Heart right ventricle (tissue), 16 donors: ENCODE measurements at regions not wholly inside any gene's neighbourhood (a gene's known extent, or its start where the extent isn't known, plus 50 kb on each side); places are given as distances from the start of the nearest gene placed in this dataset.

Experiments
- ATAC-seq, 8 donors: fragments of 200-7000 bp; cut with Tn5 transposase; one replicate each; pipeline ENCODE4 v1.9.1; 2020; ENCODE audit warnings: mild to moderate bottlenecking in 8 of 8, moderate library complexity in 8 of 8, moderate number of reproducible peaks in 1 of 8
- DNase-seq, 2 donors: peaks; one replicate each; pipeline ENCODE4 v3.0.0-alpha.2; 2020
- H3K27ac ChIP-seq, 10 donors: fragments of 200-600 bp; sonication (generic) in 2 of 10; one replicate each; pipeline versions ENCODE4 v1.5.0 to v1.8.0; 2020 to 2022; ENCODE audit warnings: mild to moderate bottlenecking in 3 of 10
- H3K27me3 ChIP-seq, 7 donors: fragments of 200-600 bp; one replicate each; pipeline ENCODE4 v1.8.0; 2021 to 2022; ENCODE audit warnings: mild to moderate bottlenecking in 2 of 7
- H3K36me3 ChIP-seq, 9 donors: fragments of 200-600 bp; sonication (generic) in 1 of 9; one replicate each; pipeline versions ENCODE4 v1.5.0 to v1.8.0; 2020 to 2022; ENCODE audit warnings: mild to moderate bottlenecking in 2 of 9
- H3K4me1 ChIP-seq, 9 donors: fragments of 200-600 bp; sonication (generic) in 1 of 9; one replicate each; pipeline versions ENCODE4 v1.5.0 to v1.8.0; 2020 to 2022; ENCODE audit warnings: mild to moderate bottlenecking in 4 of 9
- H3K4me3 ChIP-seq, 10 donors: fragments of 200-600 bp; sonication (generic) in 2 of 10; one replicate each; pipeline versions ENCODE4 v1.5.0 to v1.8.0; 2020 to 2022; ENCODE audit warnings: mild to moderate bottlenecking in 7 of 10, moderate library complexity in 2 of 10
- H3K9me3 ChIP-seq, 11 donors: fragments of 200-600 bp in 10 of 11; sonication (generic) in 2 of 11; one replicate each; pipeline versions ENCODE4 v1.5.0 to v1.8.0; 2013 to 2022; ENCODE audit warnings: mild to moderate bottlenecking in 2 of 11, control low read depth in 1 of 11, moderate library complexity in 1 of 11
- CTCF ChIP-seq, 9 donors: fragments of 200-600 bp; sonication (generic) in 2 of 9; IDR thresholded peaks; one replicate each; pipeline versions ENCODE4 v1.5.0 to v1.8.0; 2021 to 2022; ENCODE audit warnings: antibody characterized with exemption in 9 of 9, mild to moderate bottlenecking in 5 of 9, moderate library complexity in 1 of 9
- WGBS, 2 donors: extraction: QIAGEN DNeasy Blood & Tissue Kit; methylation state at CpG; one replicate each; pipeline ENCODE4 v1.1.7; 2013; ENCODE audit warnings: inconsistent platforms in 1 of 2; 5-methylcytosine and 5-hydroxymethylcytosine counted together
- intact Hi-C, 10 donors: fragments of 100-400 bp; cut with DNase I; formaldehyde crosslinking; loops; one replicate each; pipeline versions ENCODE4 v1.11.1 to v1.14.2; 2022
- donor health status: Arrhythmogenic right ventricular cardiomyopathy.
- donor health status: ischemic (EF 13 %, LVEDD 7.1; RV severe dilation, severe dysfunction).
- donor health status: healthy with polysubstance abuse.
- donor health status: DM: no; HTN: yes; CAD: no.
- donor health status: DM: no; HTN: no; CAD: no.
- donor health status: ischemic (EF 25% LVEDD 6.9; RV normal size, moderate dysfunction).
- donor health status: ischemic (EF 25% LVEDD 5.7; RV mildly dilated, moderate dysfunction).
- donor health status: healthy.
- donor health status: DM: yes; HTN: yes; CAD: no.
- donor health status: Ischemic cardiomyopathy.
- donor health status: ischemic (EF 35%, LVEDD 5.7; RV mildly dilated, moderate dysfunction).
- donor health status: nonischemic (EF 11% LVEDD 7.7; RV severe dilation, severe dysfunction).
- donor health status: DM: yes; HTN: yes; CAD: no.
- donor health status: PGD.
- donor health status: ischemic (EF 29% LVEDD 5.4; RV normal size, mild dysfunction).
- donor health status: nonischemic (EF 23%, LVEDD 6.1; RV moderate dilation, normal function).

- intact Hi-C loops, result no loop called here
- 89 to 94% methylated on average over 6 of the region's 6 CpGs for WGBS, 2 donors
- DNase-seq (no peak), ATAC-seq (no peak)
- H3K36me3 ChIP-seq, result no peaks in the 10 kb centered on the region
- peaks cover 0 to 6% (median 0%) of the 10 kb centered on the region in 9 donors for H3K4me1 ChIP-seq
- peaks cover 0 to 21% (median 14%) of the 10 kb centered on the region in 7 donors for H3K27me3 ChIP-seq
- no peak overlapping the region for H3K27ac ChIP-seq
- no peak for TF ChIP-seq CTCF (IDR thresholded peaks at IDR 0.05)
- H3K9me3 ChIP-seq, result no peaks in the 10 kb centered on the region
- H3K4me3 ChIP-seq, result no peak overlapping the region
These were observed 182.4 kb downstream of the UACA start for GRCh38 chr15:70580958-70581357.

- ATAC-seq, result no peak
- intact Hi-C loops, result no loop called here
- H3K4me1 ChIP-seq, result peaks cover 0 to 6% (median 0%) of the 10 kb centered on the region in 9 donors
- no peak overlapping the region for H3K27ac ChIP-seq
- H3K9me3 ChIP-seq, result no peaks in the 10 kb centered on the region
- no peak overlapping the region for H3K4me3 ChIP-seq
- H3K36me3 ChIP-seq, result no peaks in the 10 kb centered on the region
- peaks cover 0 to 16% (median 9%) of the 10 kb centered on the region in 7 donors for H3K27me3 ChIP-seq
- WGBS, 2 donors, result 67 to 73% methylated on average over 10 of the region's 10 CpGs
- TF ChIP-seq CTCF (IDR thresholded peaks at IDR 0.05), result no peak
- no peak for DNase-seq
These were observed 183.1 kb downstream of the UACA start for GRCh38 chr15:70580286-70580685.

GRCh38 chr15:70579766-70580165, 183.6 kb downstream of the UACA start:
- WGBS, 2 donors, result 68% methylated on average over 3 of the region's 3 CpGs
- no peaks in the 10 kb centered on the region for H3K9me3 ChIP-seq
- no peaks in the 10 kb centered on the region for H3K36me3 ChIP-seq
- H3K27me3 ChIP-seq, result peaks cover 0 to 11% (median 4%) of the 10 kb centered on the region in 7 donors
- no peak overlapping the region for H3K4me3 ChIP-seq
- TF ChIP-seq CTCF (IDR thresholded peaks at IDR 0.05), result no peak
- H3K27ac ChIP-seq, result no peak overlapping the region
- H3K4me1 ChIP-seq, result peaks cover 0 to 4% (median 0%) of the 10 kb centered on the region in 9 donors
- ATAC-seq (no peak), DNase-seq (no peak)
- intact Hi-C loops, result loop anchor here in 2 of 10 donors (10.0 kb wide), 1 partner anchor 235 kb away; no protein-coding TSS in a partner anchor

GRCh38 chr15:70578196-70578595, 185.2 kb downstream of the UACA start:
- Histone ChIP-seq H3K9me3 (peaks cover 0 to 3% (median 0%) of the 10 kb centered on the region in 11 donors), H3K27ac (no peak overlapping the region), H3K4me3 (no peak overlapping the region), H3K27me3 (peaks cover 0 to 6% (median 0%) of the 10 kb centered on the region in 7 donors), H3K4me1 (peaks cover 0 to 4% (median 0%) of the 10 kb centered on the region in 9 donors), H3K36me3 (no peaks in the 10 kb centered on the region)
- intact Hi-C loops, result loop anchor here in 2 of 10 donors (10.0 kb wide), 1 partner anchor 237 kb away; no protein-coding TSS in a partner anchor
- no peak for TF ChIP-seq CTCF (IDR thresholded peaks at IDR 0.05)
- WGBS, 2 donors, result 96% methylated on average over 10 of the region's 10 CpGs
- DNase-seq (no peak), ATAC-seq (no peak)
